Stomach smooth muscle (tissue), 2 donors: ENCODE measurements at regions not wholly inside any gene's neighbourhood (a gene's known extent, or its start where the extent isn't known, plus 50 kb on each side); places are given as distances from the start of the nearest gene placed in this dataset.

ENCODE experiments used
- H3K27ac ChIP-seq: one replicate; pipeline ENCODE4 v1.7.0; 2013; ENCODE audit warnings: mild to moderate bottlenecking, low read length, inconsistent platforms
- H3K27me3 ChIP-seq, 2 donors: one replicate each; pipeline ENCODE4 v1.7.0; 2013; ENCODE audit warnings: low read length in 2 of 2; ENCODE audit not compliant: insufficient read depth in 2 of 2, control insufficient read depth in 1 of 2
- H3K36me3 ChIP-seq, 2 donors: one replicate each; pipeline ENCODE4 v1.7.0; 2013; ENCODE audit warnings: low read length in 2 of 2; ENCODE audit not compliant: control insufficient read depth in 2 of 2, insufficient read depth in 2 of 2
- H3K4me1 ChIP-seq: one replicate; pipeline ENCODE4 v1.7.0; 2013; ENCODE audit warnings: low read length; ENCODE audit not compliant: control insufficient read depth, insufficient read depth
- H3K4me3 ChIP-seq, 2 donors: one replicate each; pipeline ENCODE4 v1.7.0; 2013; ENCODE audit warnings: low read length in 2 of 2
- H3K9ac ChIP-seq, 2 donors: one replicate each; pipeline ENCODE4 v1.7.0; 2013; ENCODE audit warnings: low read length in 2 of 2, mild to moderate bottlenecking in 1 of 2
- H3K9me3 ChIP-seq, 2 donors: one replicate each; pipeline ENCODE4 v1.7.0; 2013; ENCODE audit warnings: low read length in 2 of 2; ENCODE audit not compliant: control insufficient read depth in 2 of 2
- donor health status: healthy.
- donor health status: Pancreatic carcinoma.

DNA sequence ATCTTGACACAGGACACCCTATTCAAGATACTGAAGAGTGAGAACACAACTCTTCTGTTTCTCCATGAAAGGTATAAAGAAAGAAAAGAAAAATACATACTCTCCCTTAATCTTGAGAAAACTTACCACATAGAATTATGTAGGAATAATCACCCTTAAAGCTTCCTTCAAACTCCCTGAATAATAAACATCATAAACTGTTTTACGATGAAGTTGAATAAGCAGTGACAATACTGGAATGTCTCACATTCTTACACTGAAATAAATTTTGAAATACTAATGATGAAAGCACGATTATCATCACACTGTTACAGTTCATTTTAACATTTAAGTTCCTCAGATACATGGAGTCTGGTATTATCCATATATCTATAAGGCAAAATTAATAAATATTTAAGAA lies 306.2 kb downstream of the IPMK start:
- H3K4me3 ChIP-seq: no peak overlapping the region
- H3K9ac ChIP-seq: no peak overlapping the region
- no peak overlapping the region for H3K27ac ChIP-seq
- H3K4me1 ChIP-seq: no peaks in the 10 kb centered on the region
- H3K9me3 ChIP-seq: no peaks in the 10 kb centered on the region
- no peaks in the 10 kb centered on the region for H3K36me3 ChIP-seq
- no peaks in the 10 kb centered on the region for H3K27me3 ChIP-seq

DNA sequence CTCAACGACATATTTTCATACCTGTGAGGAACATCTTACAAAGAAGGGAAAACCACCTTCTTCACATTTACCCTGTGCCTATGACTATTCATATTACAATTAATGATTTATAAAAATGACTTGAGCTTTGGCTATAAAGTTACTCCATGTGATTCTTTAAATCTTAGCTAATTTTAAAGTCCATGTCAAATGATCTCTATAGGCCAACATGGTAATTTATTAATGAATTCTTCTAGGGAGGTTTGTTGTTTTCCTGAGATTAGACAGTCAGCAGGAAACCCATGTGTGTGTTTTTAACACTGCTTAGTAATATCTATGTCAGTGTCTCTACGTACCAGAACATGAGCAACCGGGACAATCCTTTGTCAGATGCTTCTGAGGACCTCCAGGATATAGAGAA lies 307.3 kb downstream of the IPMK start:
- Histone ChIP-seq H3K9me3 (no peaks in the 10 kb centered on the region), H3K4me1 (no peaks in the 10 kb centered on the region), H3K36me3 (no peaks in the 10 kb centered on the region), H3K27ac (no peak overlapping the region), H3K27me3 (no peaks in the 10 kb centered on the region), H3K4me3 (no peak overlapping the region), H3K9ac (no peak overlapping the region)

- H3K9ac ChIP-seq: no peak overlapping the region
Measured at GRCh38 chr10:57959318-57960006, 308.2 kb downstream of the IPMK start.

GRCh38 chr10:57955076-57955475 lies 312.6 kb downstream of the IPMK start:
- Histone ChIP-seq H3K27ac (no peak overlapping the region), H3K36me3 (no peaks in the 10 kb centered on the region), H3K9me3 (no peaks in the 10 kb centered on the region), H3K27me3 (no peaks in the 10 kb centered on the region), H3K4me3 (no peak overlapping the region), H3K9ac (no peak overlapping the region), H3K4me1 (no peaks in the 10 kb centered on the region)

More at GRCh38 chr10:57959318-57960006, 308.2 kb downstream of the IPMK start:
- Histone ChIP-seq H3K36me3 (no peaks in the 10 kb centered on the region), H3K27me3 (no peaks in the 10 kb centered on the region), H3K4me1 (no peaks in the 10 kb centered on the region), H3K9me3 (no peaks in the 10 kb centered on the region), H3K4me3 (no peak overlapping the region), H3K27ac (no peak overlapping the region)

DNA sequence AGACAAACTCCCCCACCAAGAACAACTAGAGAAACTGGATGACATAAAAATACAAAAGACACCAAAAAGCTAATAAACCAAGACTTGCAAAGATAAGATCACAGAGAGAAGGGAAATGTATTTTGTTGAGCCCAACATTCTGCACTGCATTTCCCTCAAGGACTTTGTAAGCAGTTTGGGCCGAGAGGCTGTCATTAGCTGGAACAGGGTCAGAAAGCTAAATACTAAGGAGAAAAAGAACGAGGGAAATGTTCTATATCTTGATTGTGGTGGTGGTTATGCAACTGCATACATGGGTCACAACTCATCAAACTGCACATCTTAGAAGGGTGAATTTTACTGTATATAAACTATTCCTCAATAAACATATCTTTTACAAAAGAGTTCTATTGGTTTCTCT lies 315.0 kb downstream of the IPMK start:
- no peak overlapping the region for H3K4me3 ChIP-seq
- no peak overlapping the region for H3K27ac ChIP-seq
- H3K27me3 ChIP-seq: no peaks in the 10 kb centered on the region
- H3K9me3 ChIP-seq: no peaks in the 10 kb centered on the region
- no peak overlapping the region for H3K9ac ChIP-seq
- H3K36me3 ChIP-seq: no peaks in the 10 kb centered on the region
- H3K4me1 ChIP-seq: no peaks in the 10 kb centered on the region

DNA sequence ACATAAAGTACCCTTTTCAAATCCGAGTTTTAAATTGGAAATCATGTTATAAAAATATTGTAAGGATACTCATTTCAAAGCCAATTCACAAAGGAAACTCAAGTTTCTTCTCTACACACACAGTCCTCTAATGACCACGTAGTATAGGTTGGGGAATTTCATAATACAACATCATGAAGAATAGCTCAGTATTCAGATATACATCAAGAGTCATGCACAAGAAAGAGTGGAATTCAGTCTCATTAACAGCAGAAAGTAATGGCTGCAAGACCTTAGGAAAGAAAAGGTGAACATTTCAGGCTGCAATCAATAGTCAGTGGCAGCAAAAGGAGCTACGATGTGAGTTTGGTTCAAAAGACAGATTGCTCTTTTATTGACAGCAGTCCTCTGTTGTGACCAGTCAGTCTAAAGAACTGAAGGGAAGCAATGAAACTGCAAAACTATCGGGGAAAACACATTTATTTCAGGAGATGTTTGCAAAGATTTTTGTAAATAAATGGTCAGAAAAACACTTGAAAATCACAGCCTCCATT lies 317.2 kb downstream of the IPMK start:
- Histone ChIP-seq H3K27ac (no peak overlapping the region), H3K9ac (no peak overlapping the region), H3K9me3 (no peaks in the 10 kb centered on the region), H3K4me3 (no peak overlapping the region), H3K27me3 (no peaks in the 10 kb centered on the region), H3K36me3 (no peaks in the 10 kb centered on the region), H3K4me1 (no peaks in the 10 kb centered on the region)

- Histone ChIP-seq H3K9me3 (no peaks in the 10 kb centered on the region), H3K4me1 (no peaks in the 10 kb centered on the region), H3K4me3 (no peak overlapping the region), H3K36me3 (no peaks in the 10 kb centered on the region), H3K9ac (no peak overlapping the region), H3K27ac (no peak overlapping the region), H3K27me3 (no peaks in the 10 kb centered on the region)
Measured at GRCh38 chr10:57948796-57949195, 318.9 kb downstream of the IPMK start.

GRCh38 chr10:57946833-57947232 lies 320.9 kb downstream of the IPMK start:
- Histone ChIP-seq H3K36me3 (no peaks in the 10 kb centered on the region), H3K27ac (no peak overlapping the region), H3K9me3 (no peaks in the 10 kb centered on the region), H3K9ac (no peak overlapping the region), H3K4me1 (no peaks in the 10 kb centered on the region), H3K27me3 (no peaks in the 10 kb centered on the region), H3K4me3 (no peak overlapping the region)

- no peak overlapping the region for H3K9ac ChIP-seq
- H3K27ac ChIP-seq: no peak overlapping the region
- no peaks in the 10 kb centered on the region for H3K36me3 ChIP-seq
- H3K4me1 ChIP-seq: no peaks in the 10 kb centered on the region
- no peaks in the 10 kb centered on the region for H3K9me3 ChIP-seq
- no peak overlapping the region for H3K4me3 ChIP-seq
- H3K27me3 ChIP-seq: no peaks in the 10 kb centered on the region
Measured at GRCh38 chr10:57943701-57944100, 324.0 kb downstream of the IPMK start.

DNA sequence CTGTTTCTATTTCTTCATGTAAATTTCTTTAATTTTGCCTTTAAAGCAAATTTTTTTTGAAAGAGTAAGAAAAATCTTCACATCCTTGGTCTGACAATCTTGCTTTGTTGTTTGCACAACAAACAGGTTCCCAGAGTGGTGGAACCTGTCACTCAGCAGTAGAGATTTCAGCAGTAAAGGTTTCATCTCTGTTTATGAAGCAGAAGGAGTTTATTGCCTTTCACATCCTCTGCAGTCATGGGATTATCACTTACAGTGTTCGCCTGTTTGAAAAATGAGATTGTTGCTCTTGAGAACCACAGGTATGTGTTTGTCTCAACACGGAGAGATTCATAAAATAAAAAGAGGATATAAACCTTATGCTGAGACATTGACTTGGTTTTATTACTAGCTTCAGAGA lies 342.6 kb downstream of the IPMK start:
- H3K27me3 ChIP-seq: no peaks in the 10 kb centered on the region
- H3K36me3 ChIP-seq: no peaks in the 10 kb centered on the region
- H3K4me3 ChIP-seq: no peak overlapping the region
- no peak overlapping the region for H3K27ac ChIP-seq
- H3K9ac ChIP-seq: no peak overlapping the region
- H3K9me3 ChIP-seq: no peaks in the 10 kb centered on the region
- no peaks in the 10 kb centered on the region for H3K4me1 ChIP-seq

- no peak overlapping the region for H3K9ac ChIP-seq
- no peak overlapping the region for H3K27ac ChIP-seq
- no peaks in the 10 kb centered on the region for H3K9me3 ChIP-seq
- no peaks in the 10 kb centered on the region for H3K36me3 ChIP-seq
- H3K4me1 ChIP-seq: no peaks in the 10 kb centered on the region
- H3K27me3 ChIP-seq: no peaks in the 10 kb centered on the region
- no peak overlapping the region for H3K4me3 ChIP-seq
Measured at GRCh38 chr10:57921140-57921539, 346.6 kb downstream of the IPMK start.
